HL-60 (cell line): ENCODE measurements at regions not wholly inside any gene's neighbourhood (a gene's known extent, or its start where the extent isn't known, plus 50 kb on each side); places are given as distances from the start of the nearest gene placed in this dataset.

Experiments
- POLR2AphosphoS5 ChIP-seq: IDR thresholded peaks from 2 replicates; pipeline ENCODE4 v1.6.1; 2012; ENCODE audit warnings: low read depth
- TF ChIP-seq, protein P1 (sequence below): IDR thresholded peaks from one replicate; pipeline ENCODE4 v1.5.1; 2011; ENCODE audit warnings: low read length, control low read depth, inconsistent platforms; ENCODE audit not compliant: insufficient read depth

GRCh38 chr4:110780538-110780937, 157.7 kb upstream of the PITX2 start:
- TF ChIP-seq, protein P1, sequence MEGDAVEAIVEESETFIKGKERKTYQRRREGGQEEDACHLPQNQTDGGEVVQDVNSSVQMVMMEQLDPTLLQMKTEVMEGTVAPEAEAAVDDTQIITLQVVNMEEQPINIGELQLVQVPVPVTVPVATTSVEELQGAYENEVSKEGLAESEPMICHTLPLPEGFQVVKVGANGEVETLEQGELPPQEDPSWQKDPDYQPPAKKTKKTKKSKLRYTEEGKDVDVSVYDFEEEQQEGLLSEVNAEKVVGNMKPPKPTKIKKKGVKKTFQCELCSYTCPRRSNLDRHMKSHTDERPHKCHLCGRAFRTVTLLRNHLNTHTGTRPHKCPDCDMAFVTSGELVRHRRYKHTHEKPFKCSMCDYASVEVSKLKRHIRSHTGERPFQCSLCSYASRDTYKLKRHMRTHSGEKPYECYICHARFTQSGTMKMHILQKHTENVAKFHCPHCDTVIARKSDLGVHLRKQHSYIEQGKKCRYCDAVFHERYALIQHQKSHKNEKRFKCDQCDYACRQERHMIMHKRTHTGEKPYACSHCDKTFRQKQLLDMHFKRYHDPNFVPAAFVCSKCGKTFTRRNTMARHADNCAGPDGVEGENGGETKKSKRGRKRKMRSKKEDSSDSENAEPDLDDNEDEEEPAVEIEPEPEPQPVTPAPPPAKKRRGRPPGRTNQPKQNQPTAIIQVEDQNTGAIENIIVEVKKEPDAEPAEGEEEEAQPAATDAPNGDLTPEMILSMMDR, result no peak
- no peak for TF ChIP-seq POLR2AphosphoS5
